H1 (cell line): ENCODE measurements at regions not wholly inside any gene's neighbourhood (a gene's known extent, or its start where the extent isn't known, plus 50 kb on each side); places are given as distances from the start of the nearest gene placed in this dataset.

Experiments
- BRCA1 ChIP-seq: IDR thresholded peaks from 2 replicates; pipeline ENCODE4 v1.6.1; 2012; ENCODE audit warnings: low read depth, low read length, improper control_type of control experiment
- JUN ChIP-seq: IDR thresholded peaks from 2 replicates; pipeline ENCODE4 v1.6.1; 2011; ENCODE audit warnings: low read depth, mild to moderate bottlenecking, improper control_type of control experiment, low read length
- POLR2AphosphoS5 ChIP-seq: IDR thresholded peaks from 2 replicates; pipeline ENCODE4 v1.6.1; 2011; ENCODE audit warnings: low read depth, low read length
- RBBP5 ChIP-seq: IDR thresholded peaks from 2 replicates; pipeline ENCODE4 v1.7.1; 2012; ENCODE audit warnings: low read depth, mild to moderate bottlenecking, inconsistent platforms, low read length, moderate library complexity, borderline replicate concordance
- SAP30 ChIP-seq: fragments of 300-600 bp; sonication (generic); IDR thresholded peaks from 2 replicates; pipeline ENCODE4 v1.7.1; 2012; ENCODE audit warnings: low read length, moderate library complexity, mild to moderate bottlenecking, inconsistent platforms; ENCODE audit not compliant: insufficient read depth, insufficient replicate concordance
- TAF1 ChIP-seq: IDR thresholded peaks from 2 replicates; pipeline ENCODE4 v1.6.1; 2011; ENCODE audit warnings: mild to moderate bottlenecking, low read depth, low read length
- TF ChIP-seq, protein P1 (sequence below), 3 experiments: IDR thresholded peaks; 1 replicate in 2 of 3; 2 replicates in 1 of 3; pipeline versions ENCODE4 v1.5.1 to v1.6.1; 2011; ENCODE audit warnings: low read length in 3 of 3, mild to moderate bottlenecking in 3 of 3, inconsistent platforms in 2 of 3, low read depth in 1 of 3, moderate library complexity in 1 of 3; ENCODE audit not compliant: insufficient read depth in 1 of 3; ENCODE audit errors: control extremely low read depth in 1 of 3

GRCh38 chr1:228972576-228972975 is 237.3 kb downstream of the RHOU start:
- no peak for TF ChIP-seq POLR2AphosphoS5
- TF ChIP-seq TAF1, result no peak
- no peak for TF ChIP-seq BRCA1
- no peak for TF ChIP-seq RBBP5
- TF ChIP-seq SAP30, result no peak
- TF ChIP-seq, protein P1, sequence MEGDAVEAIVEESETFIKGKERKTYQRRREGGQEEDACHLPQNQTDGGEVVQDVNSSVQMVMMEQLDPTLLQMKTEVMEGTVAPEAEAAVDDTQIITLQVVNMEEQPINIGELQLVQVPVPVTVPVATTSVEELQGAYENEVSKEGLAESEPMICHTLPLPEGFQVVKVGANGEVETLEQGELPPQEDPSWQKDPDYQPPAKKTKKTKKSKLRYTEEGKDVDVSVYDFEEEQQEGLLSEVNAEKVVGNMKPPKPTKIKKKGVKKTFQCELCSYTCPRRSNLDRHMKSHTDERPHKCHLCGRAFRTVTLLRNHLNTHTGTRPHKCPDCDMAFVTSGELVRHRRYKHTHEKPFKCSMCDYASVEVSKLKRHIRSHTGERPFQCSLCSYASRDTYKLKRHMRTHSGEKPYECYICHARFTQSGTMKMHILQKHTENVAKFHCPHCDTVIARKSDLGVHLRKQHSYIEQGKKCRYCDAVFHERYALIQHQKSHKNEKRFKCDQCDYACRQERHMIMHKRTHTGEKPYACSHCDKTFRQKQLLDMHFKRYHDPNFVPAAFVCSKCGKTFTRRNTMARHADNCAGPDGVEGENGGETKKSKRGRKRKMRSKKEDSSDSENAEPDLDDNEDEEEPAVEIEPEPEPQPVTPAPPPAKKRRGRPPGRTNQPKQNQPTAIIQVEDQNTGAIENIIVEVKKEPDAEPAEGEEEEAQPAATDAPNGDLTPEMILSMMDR (IDR thresholded peaks at IDR 0.05; ENCODE audit: control extremely low read depth in 1 of 3, insufficient read depth in 1 of 3, low read depth in 1 of 3, low read length in 3 of 3), result no peak
- no peak for TF ChIP-seq JUN
